ENCODE measurements at regions not wholly inside any gene's neighbourhood (a gene's known extent, or its start where the extent isn't known, plus 50 kb on each side); places are given as distances from the start of the nearest gene placed in this dataset.
"Not testable (repeated sequence)": the region's sequence is repeated elsewhere in the genome, so short reads cannot be mapped to it uniquely, and the experiment has no call there.

DNA sequence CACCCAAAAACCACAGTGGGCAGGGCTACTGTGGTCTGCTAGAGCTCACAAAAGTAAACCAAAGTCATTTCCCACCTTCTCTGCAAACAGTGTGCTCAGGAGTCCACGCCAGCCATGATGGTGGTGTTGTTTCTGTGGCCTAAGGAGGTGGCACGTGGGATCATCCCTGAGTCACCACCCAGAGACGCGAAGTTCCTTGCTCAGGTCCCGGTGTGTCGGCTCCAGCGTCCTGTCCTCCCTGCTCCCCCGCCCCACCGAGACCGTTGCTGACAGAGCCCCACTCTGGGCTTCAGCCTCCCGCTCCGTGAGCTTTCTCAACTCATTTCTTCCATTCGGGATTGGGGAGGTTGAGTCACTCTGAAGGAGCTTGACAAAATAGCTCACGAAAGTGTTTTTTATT is 118.7 kb downstream of the NPTX2 start:
- Histone ChIP-seq H3K23me2 (ENCODE audit: insufficient read length, low read depth, low read length, poor library complexity, severe bottlenecking) (no peaks in the 10 kb centered on the region), H2AFZ (ENCODE audit: low read length) (no peak overlapping the region), H3T11ph (ENCODE audit: low read length) (no peak overlapping the region), H3K27me3 (ENCODE audit: insufficient read depth, low read length) (no peaks in the 10 kb centered on the region), H3K4me2 (ENCODE audit: insufficient read depth, insufficient read length, low read length) (no peak overlapping the region), H3K18ac (ENCODE audit: insufficient read length, low read depth, low read length) (no peak overlapping the region), H3K56ac (ENCODE audit: insufficient read length, low read depth, low read length) (no peak overlapping the region), H3K79me1 (ENCODE audit: insufficient read depth, low read depth, low read length, poor library complexity, severe bottlenecking) (no peaks in the 10 kb centered on the region), H3K23ac (ENCODE audit: insufficient read length, low read depth, low read length) (no peak overlapping the region), H4K8ac (replicated peaks; ENCODE audit: insufficient read length, low read depth, low read length) (no peak overlapping the region), H3K9ac (ENCODE audit: extremely low read depth, insufficient read length, low read length) (no peak overlapping the region), H4K5ac (ENCODE audit: insufficient read length, low read depth, low read length) (no peak overlapping the region), H2BK12ac (ENCODE audit: insufficient read length, low read depth, low read length) (no peak overlapping the region), H4K20me1 (ENCODE audit: control insufficient read depth, insufficient read depth, insufficient read length) (no peaks in the 10 kb centered on the region), H3K4me1 (ENCODE audit: insufficient read depth, low read length) (no peaks in the 10 kb centered on the region), H2BK5ac (ENCODE audit: insufficient read length, low read length) (no peak overlapping the region), H2BK15ac (ENCODE audit: low read depth, low read length) (no peak overlapping the region), H3K27ac (ENCODE audit: insufficient read length, low read depth, low read length) (no peak overlapping the region), H4K91ac (ENCODE audit: insufficient read length, low read depth, low read length) (no peak overlapping the region), H3K9me3 (ENCODE audit: control insufficient read depth, low read depth, low read length) (no peaks in the 10 kb centered on the region), H3K14ac (ENCODE audit: insufficient read depth, low read length) (no peak overlapping the region), H2BK20ac (ENCODE audit: low read depth, low read length, poor library complexity, severe bottlenecking) (no peak overlapping the region), H2AK5ac (ENCODE audit: insufficient read length, low read length) (no peak overlapping the region), H3K4ac (ENCODE audit: low read depth, low read length) (no peak overlapping the region), H2BK120ac (ENCODE audit: low read depth, low read length, poor library complexity, severe bottlenecking) (no peak overlapping the region), H3K79me2 (ENCODE audit: insufficient read depth, low read length) (no peaks in the 10 kb centered on the region)
- no peak for DNase-seq
- Mint-ChIP-seq H3K27ac (no peak overlapping the region), H3K4me3 (no peak overlapping the region), H3K27me3 (ENCODE audit: low read depth) (no peaks in the 10 kb centered on the region), H3K9me3 (peaks cover 4 to 7% of the 10 kb centered on the region in 2 experiments; a peak in 4 of 5 replicates), H3K36me3 (ENCODE audit: insufficient read depth in 1 of 3, low read depth in 3 of 3) (peaks cover 4 to 11% (median 4%) of the 10 kb centered on the region in 3 experiments; a peak in 3 of 7 replicates), H3K4me1 (peaks cover 0 to 7% of the 10 kb centered on the region in 2 experiments; a peak in 2 of 4 replicates)
- TF ChIP-seq, protein P1, sequence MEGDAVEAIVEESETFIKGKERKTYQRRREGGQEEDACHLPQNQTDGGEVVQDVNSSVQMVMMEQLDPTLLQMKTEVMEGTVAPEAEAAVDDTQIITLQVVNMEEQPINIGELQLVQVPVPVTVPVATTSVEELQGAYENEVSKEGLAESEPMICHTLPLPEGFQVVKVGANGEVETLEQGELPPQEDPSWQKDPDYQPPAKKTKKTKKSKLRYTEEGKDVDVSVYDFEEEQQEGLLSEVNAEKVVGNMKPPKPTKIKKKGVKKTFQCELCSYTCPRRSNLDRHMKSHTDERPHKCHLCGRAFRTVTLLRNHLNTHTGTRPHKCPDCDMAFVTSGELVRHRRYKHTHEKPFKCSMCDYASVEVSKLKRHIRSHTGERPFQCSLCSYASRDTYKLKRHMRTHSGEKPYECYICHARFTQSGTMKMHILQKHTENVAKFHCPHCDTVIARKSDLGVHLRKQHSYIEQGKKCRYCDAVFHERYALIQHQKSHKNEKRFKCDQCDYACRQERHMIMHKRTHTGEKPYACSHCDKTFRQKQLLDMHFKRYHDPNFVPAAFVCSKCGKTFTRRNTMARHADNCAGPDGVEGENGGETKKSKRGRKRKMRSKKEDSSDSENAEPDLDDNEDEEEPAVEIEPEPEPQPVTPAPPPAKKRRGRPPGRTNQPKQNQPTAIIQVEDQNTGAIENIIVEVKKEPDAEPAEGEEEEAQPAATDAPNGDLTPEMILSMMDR (conservative IDR thresholded peaks at IDR 0.05): no peak
- WGBS (ENCODE audit: extremely low coverage, insufficient read length, low lambda C conversion rate): no CpG with 5 or more reads among the region's 14 CpGs

DNA sequence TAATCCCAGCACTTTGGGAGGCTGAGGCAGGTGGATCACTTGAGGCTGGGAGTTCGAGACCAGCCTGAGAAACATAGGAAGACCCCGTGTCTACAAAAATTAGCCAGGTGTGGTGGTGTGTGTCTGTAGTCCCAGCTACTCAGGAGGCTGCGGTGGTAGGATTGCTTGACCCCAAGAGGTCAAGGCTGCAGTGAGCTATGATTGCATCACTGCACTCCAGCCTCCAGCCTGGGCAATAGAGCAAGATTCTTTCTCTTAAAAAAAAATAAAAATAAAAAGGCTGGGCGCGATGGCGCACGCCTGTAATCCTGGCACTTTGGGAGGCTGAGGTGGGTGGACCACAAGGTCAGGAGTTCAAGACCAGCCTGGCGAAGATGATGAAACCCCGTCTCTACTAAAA is 119.4 kb downstream of the NPTX2 start:
- not testable (repeated sequence) for H3K4me1 Mint-ChIP-seq; H3K79me1 ChIP-seq (ENCODE audit: insufficient read depth, low read depth, low read length, poor library complexity, severe bottlenecking); H2BK5ac ChIP-seq (ENCODE audit: insufficient read length, low read length); H4K8ac ChIP-seq (replicated peaks; ENCODE audit: insufficient read length, low read depth, low read length); H2AFZ ChIP-seq (ENCODE audit: low read length); H4K5ac ChIP-seq (ENCODE audit: insufficient read length, low read depth, low read length); H4K91ac ChIP-seq (ENCODE audit: insufficient read length, low read depth, low read length); H3K14ac ChIP-seq (ENCODE audit: insufficient read depth, low read length); H3K4me1 ChIP-seq (ENCODE audit: insufficient read depth, low read length); H3K9me3 Mint-ChIP-seq; H3K4me2 ChIP-seq (ENCODE audit: insufficient read depth, insufficient read length, low read length); H3K27ac Mint-ChIP-seq; H2BK120ac ChIP-seq (ENCODE audit: low read depth, low read length, poor library complexity, severe bottlenecking); H4K20me1 ChIP-seq (ENCODE audit: control insufficient read depth, insufficient read depth, insufficient read length); H3K23ac ChIP-seq (ENCODE audit: insufficient read length, low read depth, low read length); H3K4ac ChIP-seq (ENCODE audit: low read depth, low read length); H3K56ac ChIP-seq (ENCODE audit: insufficient read length, low read depth, low read length); H3K18ac ChIP-seq (ENCODE audit: insufficient read length, low read depth, low read length); H3K4me3 Mint-ChIP-seq; DNase-seq; H3K79me2 ChIP-seq (ENCODE audit: insufficient read depth, low read length); H2BK15ac ChIP-seq (ENCODE audit: low read depth, low read length); H3K9ac ChIP-seq (ENCODE audit: extremely low read depth, insufficient read length, low read length); H3K23me2 ChIP-seq (ENCODE audit: insufficient read length, low read depth, low read length, poor library complexity, severe bottlenecking); H3T11ph ChIP-seq (ENCODE audit: low read length); H2BK12ac ChIP-seq (ENCODE audit: insufficient read length, low read depth, low read length); H2AK5ac ChIP-seq (ENCODE audit: insufficient read length, low read length); H3K27me3 Mint-ChIP-seq (ENCODE audit: low read depth); H3K27me3 ChIP-seq (ENCODE audit: insufficient read depth, low read length); H3K9me3 ChIP-seq (ENCODE audit: control insufficient read depth, low read depth, low read length); H3K27ac ChIP-seq (ENCODE audit: insufficient read length, low read depth, low read length); H2BK20ac ChIP-seq (ENCODE audit: low read depth, low read length, poor library complexity, severe bottlenecking)
- whole genome bisulfite sequencing (ENCODE audit: extremely low coverage, insufficient read length, low lambda C conversion rate): no CpG with 5 or more reads among the region's 9 CpGs
- H3K36me3 Mint-ChIP-seq (ENCODE audit: insufficient read depth in 1 of 3, low read depth in 3 of 3): peaks cover 4 to 11% (median 4%) of the 10 kb centered on the region in 3 experiments; a peak in 3 of 7 replicates

Data from H9 (cell line).